COLO829 (cell line): ENCODE measurements at regions not wholly inside any gene's neighbourhood (a gene's known extent, or its start where the extent isn't known, plus 50 kb on each side); places are given as distances from the start of the nearest gene placed in this dataset.

ENCODE experiments used
- DNase-seq: peaks from one replicate; pipeline ENCODE4 v3.0.0; 2012; ENCODE audit warnings: low spot score

GRCh38 chr3:22485954-22486353 lies 717.2 kb upstream of the UBE2E2 start:
- DNase-seq: no peak

DNA sequence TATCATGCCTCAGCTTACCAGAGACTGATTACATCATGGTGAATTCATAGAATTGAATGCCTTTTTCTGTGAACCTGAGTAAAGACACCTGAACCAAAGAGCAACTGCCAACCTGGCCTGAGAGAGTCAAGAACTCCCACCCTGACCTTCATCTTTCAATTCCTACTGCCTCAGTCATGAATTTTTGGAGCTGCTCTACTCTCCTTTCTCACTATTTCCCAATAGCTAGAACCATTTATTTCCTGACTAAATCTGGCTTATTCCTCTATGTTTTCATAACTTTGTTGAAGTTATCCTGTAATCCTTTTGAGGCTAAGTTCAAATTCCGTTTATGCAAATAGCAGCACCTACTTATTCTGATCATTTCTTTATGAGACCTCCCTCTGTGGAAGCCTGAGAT lies 712.4 kb upstream of the UBE2E2 start:
- DNase-seq: no peak

GRCh38 chr3:22491344-22491743 lies 711.8 kb upstream of the UBE2E2 start:
- no peak for DNase-seq

DNA sequence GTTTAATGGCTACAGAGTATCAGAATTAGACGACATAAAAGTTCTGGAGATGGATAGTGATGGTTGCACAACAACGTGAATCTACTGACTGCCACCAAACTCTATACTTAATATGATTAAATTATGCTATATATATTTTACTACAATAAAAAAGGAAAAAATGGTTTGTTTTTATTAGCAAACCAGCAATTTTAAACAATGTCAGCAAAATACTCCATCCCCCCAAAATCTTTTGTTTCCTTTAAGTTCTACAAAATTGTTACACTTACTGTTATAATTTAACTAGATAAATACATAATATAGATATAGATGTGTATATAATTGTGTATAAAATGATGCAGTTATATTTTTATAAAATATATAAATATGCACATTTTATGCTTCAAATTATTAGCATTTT lies 710.8 kb upstream of the UBE2E2 start:
- DNase-seq: no peak

DNA sequence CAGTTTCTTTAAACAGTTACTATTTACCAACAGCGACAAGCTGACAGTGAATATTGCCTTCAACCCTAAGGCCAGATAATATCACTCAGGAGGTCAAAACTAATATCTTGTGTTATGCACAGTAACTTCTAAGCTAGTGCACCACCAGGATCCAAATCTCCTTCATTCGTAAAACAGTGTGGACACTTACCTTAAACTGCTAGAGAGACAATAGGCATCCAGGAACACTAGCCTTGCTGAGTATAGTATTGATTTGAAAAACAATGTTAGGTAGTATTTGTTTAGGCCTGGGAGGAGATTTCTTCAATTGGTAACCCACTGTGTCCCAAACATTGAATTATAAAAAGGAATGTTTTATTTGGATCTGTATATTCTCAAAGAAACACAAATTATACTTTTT lies 707.9 kb upstream of the UBE2E2 start:
- no peak for DNase-seq

DNA sequence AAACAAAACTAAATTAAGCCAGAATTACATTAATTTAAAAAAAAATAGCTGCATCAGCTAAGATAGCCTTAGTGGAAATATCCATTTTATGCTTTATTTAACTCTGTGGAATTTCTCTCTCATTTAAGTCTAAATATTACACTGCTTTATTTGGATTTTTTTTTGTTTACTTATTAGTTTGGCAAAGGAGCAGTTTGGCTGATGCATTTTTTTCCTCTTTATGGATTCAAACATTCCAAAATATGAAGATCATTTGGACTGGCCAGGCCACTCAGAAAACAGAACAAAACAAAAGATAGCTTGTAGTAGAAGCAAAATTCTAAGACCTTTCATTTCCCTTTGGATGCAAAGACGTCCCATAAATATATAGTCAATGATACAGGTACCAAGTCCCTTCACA lies 707.3 kb upstream of the UBE2E2 start:
- DNase-seq: no peak

DNA sequence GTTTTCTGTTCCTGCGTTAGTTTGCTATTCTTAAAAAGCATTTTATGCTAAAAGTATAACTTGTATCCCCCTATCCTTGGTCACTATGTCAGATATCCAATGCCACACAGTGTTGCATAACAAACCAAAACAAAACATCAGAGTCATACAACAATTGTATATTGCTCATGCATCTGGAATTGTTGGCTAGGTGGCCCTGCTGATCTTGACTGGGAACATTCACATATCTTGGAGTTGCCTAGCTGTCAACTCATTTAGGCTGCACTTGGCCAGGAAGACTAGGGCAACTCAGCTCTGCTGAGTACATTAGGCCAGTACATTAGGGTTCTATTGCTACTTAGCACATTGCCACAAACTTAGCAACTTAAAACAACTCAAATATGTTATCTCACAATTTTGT lies 706.5 kb upstream of the UBE2E2 start:
- no peak for DNase-seq

DNA sequence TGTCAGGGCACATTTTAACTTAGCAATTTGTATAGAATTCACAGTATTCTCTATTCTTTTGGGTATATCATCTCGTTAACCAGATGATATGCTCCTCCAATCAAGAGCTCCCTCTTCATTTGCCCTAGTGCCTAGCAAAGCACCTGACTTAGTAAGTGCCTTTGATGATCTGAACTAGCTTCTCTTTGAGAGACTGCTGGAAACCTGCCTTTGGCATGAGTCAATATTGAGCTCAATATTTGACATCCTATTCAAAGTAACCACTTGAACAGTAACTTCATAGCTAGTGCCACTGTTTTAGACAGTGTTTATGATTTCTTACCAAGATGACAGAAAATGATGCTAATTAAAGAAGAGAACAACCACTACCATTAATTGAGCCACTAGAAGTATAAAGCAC lies 696.3 kb upstream of the UBE2E2 start:
- no peak for DNase-seq

- no peak for DNase-seq
These were observed 695.4 kb upstream of the UBE2E2 start for GRCh38 chr3:22507709-22508108.

- DNase-seq: no peak
These were observed 679.2 kb upstream of the UBE2E2 start for GRCh38 chr3:22523925-22524324.

DNA sequence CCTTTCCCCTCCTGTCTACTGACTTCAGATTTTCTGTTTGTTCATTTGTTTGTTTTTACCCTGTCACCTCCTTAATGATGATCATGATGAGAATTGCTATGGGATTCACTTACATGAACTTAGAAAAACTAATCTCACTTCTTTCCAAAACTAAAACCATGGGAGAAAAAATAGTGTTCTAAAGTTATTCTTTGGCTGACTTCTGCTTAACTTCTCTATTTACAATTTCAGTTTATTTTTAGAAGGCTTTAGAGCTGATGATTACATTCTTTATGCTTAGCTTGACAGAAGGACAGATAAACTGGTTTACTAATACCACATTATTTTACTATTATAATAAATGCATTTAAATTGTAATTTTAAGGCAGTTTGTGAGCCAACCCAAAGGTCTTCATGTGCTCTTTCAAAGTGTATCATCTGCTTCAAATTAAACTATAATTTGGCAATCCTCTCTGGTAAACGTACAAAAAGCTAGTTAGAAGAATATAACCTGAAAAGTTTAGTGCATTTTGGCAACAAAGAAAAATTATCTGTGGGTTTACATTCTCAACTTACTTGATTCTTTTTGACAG lies 676.8 kb upstream of the UBE2E2 start:
- DNase-seq: no peak

GRCh38 chr3:22536541-22536940 lies 666.6 kb upstream of the UBE2E2 start:
- DNase-seq: no peak

DNA sequence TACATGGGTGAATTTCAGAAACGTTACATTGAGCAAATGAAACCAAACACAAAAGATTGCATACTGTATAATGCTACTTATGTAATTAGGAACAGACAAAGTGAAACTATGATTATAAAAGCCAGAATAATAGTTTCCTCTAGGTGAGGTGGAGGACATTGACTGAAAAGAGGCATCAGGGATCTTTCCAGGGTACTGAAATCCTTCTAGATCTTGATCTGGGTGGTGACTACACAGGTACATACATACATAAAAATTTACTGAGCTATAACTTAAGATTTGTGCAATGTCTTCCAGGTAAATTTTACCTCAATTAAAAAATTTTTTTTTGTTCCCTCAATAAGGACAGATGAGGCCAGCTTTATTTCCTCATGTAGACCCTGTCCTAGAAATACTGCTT lies 665.6 kb upstream of the UBE2E2 start:
- no peak for DNase-seq

DNA sequence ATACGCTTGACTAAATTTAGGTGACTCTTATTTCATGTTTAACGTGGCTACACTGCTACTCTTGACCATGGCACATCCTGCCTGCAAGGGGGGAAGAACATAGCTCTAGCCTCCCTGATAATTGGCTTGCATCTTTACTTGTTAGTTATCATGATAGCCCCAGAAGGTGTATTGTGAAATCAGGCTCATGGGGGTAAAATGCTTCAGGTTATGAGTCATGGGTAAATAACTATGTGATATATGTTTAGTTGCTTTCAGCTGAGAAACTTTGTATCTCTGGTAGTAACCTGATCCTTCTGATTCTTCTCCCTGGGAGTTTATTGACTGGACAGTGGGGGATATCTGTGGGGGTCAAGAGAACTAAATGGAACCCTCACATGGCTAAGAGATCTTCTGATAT lies 660.8 kb upstream of the UBE2E2 start:
- DNase-seq: no peak

GRCh38 chr3:22555753-22556435 lies 647.2 kb upstream of the UBE2E2 start:
- DNase-seq: no peak

GRCh38 chr3:22565393-22565792 lies 637.7 kb upstream of the UBE2E2 start:
- no peak for DNase-seq

DNA sequence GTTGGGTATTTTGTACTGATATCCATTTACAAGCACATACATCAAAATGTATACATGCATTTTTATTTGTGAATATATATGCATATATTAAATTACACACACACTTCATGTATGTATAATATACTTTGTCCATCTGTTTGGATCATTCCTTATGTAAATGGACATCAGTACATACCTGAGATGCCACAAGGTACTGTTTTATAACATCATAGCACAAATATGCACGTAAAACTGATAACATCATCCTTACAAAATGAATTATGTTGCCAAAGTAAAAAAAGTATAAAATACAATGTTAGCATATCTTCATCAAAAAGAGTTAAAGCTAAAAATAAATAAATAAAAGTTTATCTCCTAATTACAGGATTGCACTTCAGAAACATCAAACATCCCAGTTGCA lies 634.8 kb upstream of the UBE2E2 start:
- no peak for DNase-seq

DNA sequence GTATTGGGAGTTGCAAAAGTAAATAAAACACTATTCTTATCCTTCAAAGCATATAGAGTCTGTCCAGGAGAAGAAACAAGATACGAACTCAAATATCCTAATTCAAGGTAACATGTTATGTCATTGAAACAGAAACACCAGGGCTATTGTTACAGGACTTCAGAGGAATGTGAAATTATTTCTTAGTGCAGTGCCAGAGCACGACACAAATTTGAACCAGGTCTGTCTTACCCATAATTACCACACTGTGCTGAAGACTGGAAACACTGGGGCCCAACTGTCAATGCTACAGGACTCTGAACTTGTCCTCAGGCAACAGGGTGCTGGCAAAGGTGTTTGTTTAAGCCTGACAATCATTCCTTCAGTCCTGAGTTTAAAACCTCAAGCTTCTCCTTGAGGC lies 633.6 kb upstream of the UBE2E2 start:
- DNase-seq: no peak

DNA sequence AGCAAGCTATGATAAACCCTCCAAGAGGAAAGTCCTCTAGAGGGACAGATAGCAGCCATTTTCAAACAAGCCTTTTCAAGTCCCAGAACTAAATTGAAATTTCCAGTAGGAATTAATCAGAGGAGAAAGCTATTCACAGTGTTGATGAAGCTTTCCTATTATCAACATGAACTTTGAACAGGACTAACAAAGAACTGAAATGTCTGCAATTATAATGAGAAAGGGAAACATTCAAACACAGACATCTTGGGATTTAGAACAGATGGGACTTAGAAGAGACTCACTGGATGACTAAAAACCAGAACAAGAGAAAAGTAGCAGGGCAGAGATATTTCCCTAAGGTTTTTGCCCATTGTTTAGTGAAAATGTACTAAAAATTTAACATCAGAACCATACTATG lies 622.1 kb upstream of the UBE2E2 start:
- DNase-seq: no peak

- peak; percentile 66 for DNase-seq
These were observed 620.9 kb upstream of the UBE2E2 start for GRCh38 chr3:22582266-22582665.

GRCh38 chr3:22585504-22585903 lies 617.6 kb upstream of the UBE2E2 start:
- DNase-seq: no peak

- DNase-seq: no peak
These were observed 617.2 kb upstream of the UBE2E2 start for GRCh38 chr3:22585911-22586310.

DNA sequence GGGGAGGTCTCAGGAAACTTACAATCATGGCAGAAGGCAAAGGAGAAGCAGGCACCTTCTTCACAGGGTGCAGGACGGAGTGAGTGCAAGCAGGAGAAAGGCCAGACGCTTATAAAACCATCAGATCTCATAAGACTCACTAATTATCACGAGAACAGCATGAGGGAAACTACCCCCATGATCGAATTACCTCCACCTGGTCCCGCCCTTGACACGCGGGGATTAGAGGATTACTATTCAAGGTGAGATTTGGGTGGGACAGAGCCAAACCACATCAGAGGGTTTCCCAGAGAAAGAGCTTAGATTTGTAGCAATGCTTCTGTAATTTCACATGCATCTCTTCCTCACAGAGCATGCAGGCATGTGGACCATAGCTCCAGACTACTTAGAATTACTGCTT lies 615.7 kb upstream of the UBE2E2 start:
- DNase-seq: no peak

- DNase-seq: no peak
These were observed 609.5 kb upstream of the UBE2E2 start for GRCh38 chr3:22593638-22594037.
